ENCODE measurements at regions not wholly inside any gene's neighbourhood (a gene's known extent, or its start where the extent isn't known, plus 50 kb on each side); places are given as distances from the start of the nearest gene placed in this dataset.
"Not testable (repeated sequence)": the region's sequence is repeated elsewhere in the genome, so short reads cannot be mapped to it uniquely, and the experiment has no call there.

DNA sequence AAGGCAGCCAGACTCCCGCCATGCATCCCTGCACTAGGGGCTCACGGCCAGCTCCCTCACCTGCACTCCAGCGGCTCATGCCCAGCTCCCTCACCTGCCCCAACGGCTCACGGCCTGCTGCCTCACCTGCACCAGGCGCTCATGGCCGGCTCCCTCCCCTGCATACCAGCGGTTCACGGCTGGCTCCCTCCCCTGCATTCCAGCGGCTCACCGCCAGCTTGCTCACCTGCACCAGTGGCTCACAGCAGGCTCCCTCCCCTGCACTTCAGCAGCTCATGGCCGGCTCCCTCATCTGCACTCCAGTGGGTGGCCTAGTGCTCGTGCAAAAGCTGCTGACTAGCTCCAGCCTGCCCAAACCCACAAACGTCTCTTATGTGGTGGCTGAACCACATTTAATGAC, 3953.8 kb upstream of the OR11H1 start:
- not testable (repeated sequence) for TF ChIP-seq GABPA (IDR thresholded peaks at IDR 0.05; ENCODE audit: borderline replicate concordance, insufficient read depth, low read length); EZH2 (IDR thresholded peaks at IDR 0.05; ENCODE audit: low read depth, low read length, severe bottlenecking); POLR2A (IDR thresholded peaks at IDR 0.05; ENCODE audit: control extremely low read depth in 1 of 2, low read depth in 2 of 2, low read length in 2 of 2); CREB1 (IDR thresholded peaks at IDR 0.05); RAD21 (IDR thresholded peaks at IDR 0.05 in 1 of 2, conservative IDR thresholded peaks at IDR 0.05 in 1 of 2; ENCODE audit: low read depth in 2 of 2, low read length in 2 of 2); FOSL1 (IDR thresholded peaks at IDR 0.05; ENCODE audit: insufficient read depth, low read depth, low read length)
- TF ChIP-seq, protein P1, sequence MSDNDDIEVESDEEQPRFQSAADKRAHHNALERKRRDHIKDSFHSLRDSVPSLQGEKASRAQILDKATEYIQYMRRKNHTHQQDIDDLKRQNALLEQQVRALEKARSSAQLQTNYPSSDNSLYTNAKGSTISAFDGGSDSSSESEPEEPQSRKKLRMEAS (IDR thresholded peaks at IDR 0.05): not testable (repeated sequence)
- TF ChIP-seq, protein P2, sequence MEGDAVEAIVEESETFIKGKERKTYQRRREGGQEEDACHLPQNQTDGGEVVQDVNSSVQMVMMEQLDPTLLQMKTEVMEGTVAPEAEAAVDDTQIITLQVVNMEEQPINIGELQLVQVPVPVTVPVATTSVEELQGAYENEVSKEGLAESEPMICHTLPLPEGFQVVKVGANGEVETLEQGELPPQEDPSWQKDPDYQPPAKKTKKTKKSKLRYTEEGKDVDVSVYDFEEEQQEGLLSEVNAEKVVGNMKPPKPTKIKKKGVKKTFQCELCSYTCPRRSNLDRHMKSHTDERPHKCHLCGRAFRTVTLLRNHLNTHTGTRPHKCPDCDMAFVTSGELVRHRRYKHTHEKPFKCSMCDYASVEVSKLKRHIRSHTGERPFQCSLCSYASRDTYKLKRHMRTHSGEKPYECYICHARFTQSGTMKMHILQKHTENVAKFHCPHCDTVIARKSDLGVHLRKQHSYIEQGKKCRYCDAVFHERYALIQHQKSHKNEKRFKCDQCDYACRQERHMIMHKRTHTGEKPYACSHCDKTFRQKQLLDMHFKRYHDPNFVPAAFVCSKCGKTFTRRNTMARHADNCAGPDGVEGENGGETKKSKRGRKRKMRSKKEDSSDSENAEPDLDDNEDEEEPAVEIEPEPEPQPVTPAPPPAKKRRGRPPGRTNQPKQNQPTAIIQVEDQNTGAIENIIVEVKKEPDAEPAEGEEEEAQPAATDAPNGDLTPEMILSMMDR (IDR thresholded peaks at IDR 0.05; ENCODE audit: control extremely low read depth in 1 of 3, insufficient read depth in 1 of 3, low read depth in 1 of 3, low read length in 3 of 3): not testable (repeated sequence)
- TF ChIP-seq, protein P3, sequence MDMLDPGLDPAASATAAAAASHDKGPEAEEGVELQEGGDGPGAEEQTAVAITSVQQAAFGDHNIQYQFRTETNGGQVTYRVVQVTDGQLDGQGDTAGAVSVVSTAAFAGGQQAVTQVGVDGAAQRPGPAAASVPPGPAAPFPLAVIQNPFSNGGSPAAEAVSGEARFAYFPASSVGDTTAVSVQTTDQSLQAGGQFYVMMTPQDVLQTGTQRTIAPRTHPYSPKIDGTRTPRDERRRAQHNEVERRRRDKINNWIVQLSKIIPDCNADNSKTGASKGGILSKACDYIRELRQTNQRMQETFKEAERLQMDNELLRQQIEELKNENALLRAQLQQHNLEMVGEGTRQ (IDR thresholded peaks at IDR 0.05; ENCODE audit: low read length): not testable (repeated sequence)

Data from H1 (cell line).